SIG-M5 treated with dmso at 0.1 percent for 504 hours (cell line): ENCODE measurements at regions not wholly inside any gene's neighbourhood (a gene's known extent, or its start where the extent isn't known, plus 50 kb on each side); places are given as distances from the start of the nearest gene placed in this dataset.

ENCODE experiments used
- DNase-seq: peaks from one replicate; lab custom pipeline; 2025; ENCODE audit not compliant: unreplicated experiment; lab: John Stamatoyannopoulos, UW

DNA sequence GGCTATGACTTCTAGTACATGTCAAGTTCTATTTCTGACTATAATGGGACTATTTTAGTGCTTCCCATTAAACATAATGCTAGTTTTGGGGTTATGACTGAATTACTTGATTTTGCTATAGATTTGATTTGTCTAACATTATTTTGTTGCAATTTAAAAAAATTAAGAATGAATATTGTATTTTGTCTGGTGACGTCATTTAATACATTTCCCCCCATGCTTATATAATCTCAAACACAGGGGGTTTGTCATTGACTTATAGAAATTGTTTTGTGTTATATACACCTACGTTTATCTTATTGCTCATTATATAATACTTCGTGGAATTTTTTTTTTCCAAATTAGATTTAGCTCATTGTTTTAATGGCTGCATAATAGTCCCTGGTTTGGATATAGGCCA is 270.3 kb upstream of the VLDLR start:
- DNase-seq = no peak

GRCh38 chr9:2354216-2354615 is 267.4 kb upstream of the VLDLR start:
- DNase-seq = no peak

DNA sequence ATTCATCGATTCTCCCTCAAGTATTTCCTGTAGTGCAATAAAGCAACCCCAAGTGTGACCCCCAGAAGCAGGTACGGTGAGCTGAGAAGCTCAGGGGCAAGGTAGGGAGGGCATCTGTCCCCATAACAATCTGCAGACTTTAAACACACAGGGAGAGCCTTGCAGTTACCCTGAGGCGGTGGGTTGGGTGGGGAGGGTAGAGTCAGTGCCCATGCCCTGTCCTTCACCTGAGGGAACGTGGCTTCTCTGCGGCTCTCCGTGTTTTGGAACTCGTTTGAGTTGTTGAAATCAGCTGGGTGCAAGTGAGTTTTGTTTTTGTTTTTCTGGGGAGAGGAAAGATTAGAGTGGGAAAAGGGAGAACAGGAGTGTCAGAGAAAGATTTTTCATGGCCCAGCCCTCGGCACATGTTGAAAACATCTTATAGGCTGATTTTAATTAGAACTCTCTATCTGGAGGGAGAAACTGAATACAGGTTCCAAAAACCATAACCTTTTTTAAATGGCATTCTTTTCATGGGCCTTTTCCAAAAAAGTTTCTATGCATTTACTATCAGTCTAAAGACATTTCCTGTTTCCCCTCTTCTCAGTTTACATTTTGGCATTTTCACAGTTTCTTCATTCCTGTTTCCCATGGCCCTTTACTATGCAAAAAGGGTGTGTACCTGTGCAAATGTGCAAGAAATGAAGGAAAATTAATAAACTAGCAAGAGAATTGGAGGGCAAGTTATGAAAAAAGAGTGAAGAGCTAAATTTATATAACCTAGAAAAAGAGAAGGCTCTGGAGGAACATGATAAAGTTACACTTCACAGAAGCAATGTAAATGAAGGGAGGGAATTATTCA is 266.5 kb upstream of the VLDLR start:
- DNase-seq = no peak

- no peak for DNase-seq
Measured at GRCh38 chr9:2355697-2355983, 265.9 kb upstream of the VLDLR start.

DNA sequence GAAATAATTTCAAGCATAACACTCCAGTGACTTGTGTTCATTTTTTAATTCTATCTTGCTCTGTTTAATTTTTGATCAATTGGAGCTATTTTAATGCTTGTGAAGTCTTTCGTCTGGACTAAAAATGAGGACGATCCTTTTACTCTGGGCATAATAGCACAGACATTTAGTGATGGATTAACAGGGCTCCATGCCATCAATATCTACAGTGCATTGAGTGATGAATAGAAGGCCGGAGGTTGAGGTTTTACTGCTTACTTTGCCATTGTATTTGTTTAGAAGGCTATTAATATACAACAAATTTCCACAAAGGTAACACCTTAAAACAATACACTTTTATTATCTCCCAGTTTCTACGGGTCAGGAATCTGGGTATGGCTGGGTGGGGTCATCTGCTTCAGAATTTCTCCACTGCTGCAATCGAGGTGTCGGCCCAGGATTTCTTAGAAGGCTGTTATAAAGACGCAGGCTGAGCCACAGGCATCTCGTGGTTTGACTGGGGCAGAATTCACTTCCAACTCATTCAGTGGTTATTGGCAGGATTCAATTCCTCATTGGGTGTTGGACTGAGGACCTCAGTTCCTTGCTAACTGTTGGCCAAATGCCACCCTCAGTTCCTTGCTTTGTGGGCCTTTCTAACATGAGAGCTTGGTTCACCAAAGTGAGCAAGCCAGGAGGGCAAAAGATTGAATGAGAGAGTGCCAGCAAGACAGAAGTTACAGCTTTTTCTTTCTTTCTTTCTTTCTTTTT is 265.4 kb upstream of the VLDLR start:
- DNase-seq = no peak

GRCh38 chr9:2359891-2360471 is 261.6 kb upstream of the VLDLR start:
- DNase-seq = no peak

DNA sequence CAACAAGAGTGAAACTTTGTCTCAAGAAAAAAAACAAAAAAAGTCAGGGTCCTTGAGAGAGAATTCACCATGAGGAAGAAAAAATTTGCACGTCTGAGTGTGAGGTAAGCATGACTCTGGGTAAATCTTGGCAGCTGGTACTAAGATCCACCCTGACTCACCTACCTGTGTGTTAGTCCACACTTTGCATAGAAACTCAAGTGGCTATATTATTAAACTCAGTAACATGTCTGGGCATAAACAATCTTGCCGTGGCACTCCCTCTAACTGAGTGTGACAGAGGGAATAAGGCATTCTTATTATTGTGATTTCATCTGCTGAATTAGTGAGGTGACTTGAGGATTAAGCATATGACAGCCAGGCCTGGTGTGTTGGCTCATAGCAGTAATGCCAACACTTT is 259.4 kb upstream of the VLDLR start:
- no peak for DNase-seq

GRCh38 chr9:2363138-2363745 is 258.3 kb upstream of the VLDLR start:
- no peak for DNase-seq

GRCh38 chr9:2363781-2364180 is 257.8 kb upstream of the VLDLR start:
- DNase-seq = no peak

DNA sequence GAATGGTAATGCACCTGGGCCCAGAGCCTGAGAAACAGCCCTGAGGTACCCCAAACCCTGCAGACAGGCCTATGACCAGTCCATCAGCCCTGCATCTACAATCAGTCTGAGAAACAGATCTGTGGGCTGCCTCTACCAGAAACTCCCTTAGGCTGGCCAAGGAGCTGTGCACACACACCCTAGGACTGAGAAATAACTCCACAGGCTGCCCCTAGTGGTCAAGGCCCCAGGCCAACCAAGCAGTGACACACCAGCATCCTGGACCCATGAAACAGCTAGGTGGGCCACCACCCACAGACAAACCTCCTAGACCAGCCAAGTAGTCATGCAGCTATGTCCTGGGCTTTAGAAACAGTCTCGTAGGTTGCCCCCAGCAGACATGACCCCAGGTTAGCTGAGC is 253.6 kb upstream of the VLDLR start:
- DNase-seq = peak; percentile 3

DNA sequence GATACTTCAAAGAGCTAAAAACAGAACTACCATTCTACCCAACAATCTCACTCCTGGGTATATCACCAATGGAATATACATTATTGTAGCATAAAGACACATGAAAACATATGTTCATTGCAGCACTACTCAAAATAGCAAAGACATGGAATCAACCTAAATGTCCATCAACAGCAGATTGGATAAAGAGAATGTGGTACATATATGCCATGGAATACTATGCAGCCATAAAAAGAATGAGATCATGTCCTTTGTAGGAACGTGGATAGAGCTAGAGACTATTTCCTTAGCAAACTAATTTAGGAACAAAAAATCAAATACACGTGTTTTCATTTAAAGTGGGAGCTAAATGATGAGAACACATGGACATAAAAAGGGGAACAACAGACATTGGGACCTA is 247.9 kb upstream of the VLDLR start:
- no peak for DNase-seq

DNA sequence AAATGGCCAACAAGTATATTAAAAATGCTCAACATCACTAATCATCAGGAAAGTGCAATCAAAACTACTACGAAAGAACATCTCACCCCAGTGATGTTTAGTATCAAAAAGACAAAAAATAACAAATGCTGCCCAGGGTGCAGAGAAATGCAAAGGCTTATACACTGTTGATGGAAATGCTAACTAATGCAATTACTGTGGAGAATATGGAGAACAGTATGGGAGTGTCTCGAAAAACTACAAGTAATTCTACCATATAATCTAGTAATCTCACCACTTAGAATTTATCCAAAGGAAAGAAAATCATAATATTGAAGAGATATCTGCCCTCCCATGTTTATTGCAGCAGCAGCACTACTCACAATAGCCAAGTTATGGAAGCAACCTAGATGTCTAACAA is 246.5 kb upstream of the VLDLR start:
- no peak for DNase-seq

- DNase-seq = no peak
Measured at GRCh38 chr9:2377117-2377516, 244.5 kb upstream of the VLDLR start.

DNA sequence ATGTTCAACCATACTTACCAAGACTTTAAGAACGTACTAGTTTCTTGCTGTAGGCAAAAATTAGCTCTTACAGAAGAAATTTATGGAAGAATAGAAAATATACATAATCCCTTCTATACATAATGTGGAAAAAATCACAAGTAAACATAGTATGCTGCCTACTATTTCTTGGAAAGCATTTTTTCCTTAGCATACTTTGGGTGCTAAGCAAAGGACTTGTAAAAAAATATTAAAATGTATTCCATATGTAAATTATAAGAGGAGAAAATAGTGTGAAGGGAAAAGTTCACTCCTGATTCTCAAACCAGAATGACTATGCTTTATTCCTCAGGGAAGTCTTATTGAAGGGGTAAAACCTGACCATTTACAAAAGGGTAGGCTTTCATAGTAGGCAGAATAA is 243.8 kb upstream of the VLDLR start:
- DNase-seq = no peak

GRCh38 chr9:2378266-2378665 is 243.3 kb upstream of the VLDLR start:
- no peak for DNase-seq

DNA sequence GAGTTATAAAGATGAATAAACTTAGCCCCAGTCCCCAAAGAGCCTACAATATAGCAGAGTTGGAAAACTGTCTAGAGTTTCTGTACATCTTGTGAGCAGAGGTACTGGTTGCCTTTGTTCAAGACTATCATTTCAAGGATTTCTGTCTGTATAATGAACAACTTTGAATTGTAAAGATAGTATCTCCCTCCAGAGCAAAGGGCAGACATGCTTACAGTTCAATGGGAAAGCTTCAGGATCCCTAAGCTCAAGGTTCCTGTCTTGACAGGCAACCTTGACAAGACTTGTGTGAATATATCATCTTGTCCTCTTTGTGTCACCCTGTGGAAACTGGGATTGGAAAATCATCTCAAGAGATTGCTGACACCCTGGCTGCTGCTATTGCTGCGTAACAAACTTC is 242.8 kb upstream of the VLDLR start:
- no peak for DNase-seq

GRCh38 chr9:2384741-2385140 is 236.8 kb upstream of the VLDLR start:
- no peak for DNase-seq

- DNase-seq = no peak
Measured at GRCh38 chr9:2385746-2386145, 235.8 kb upstream of the VLDLR start.

GRCh38 chr9:2386566-2386965 is 235.0 kb upstream of the VLDLR start:
- no peak for DNase-seq

DNA sequence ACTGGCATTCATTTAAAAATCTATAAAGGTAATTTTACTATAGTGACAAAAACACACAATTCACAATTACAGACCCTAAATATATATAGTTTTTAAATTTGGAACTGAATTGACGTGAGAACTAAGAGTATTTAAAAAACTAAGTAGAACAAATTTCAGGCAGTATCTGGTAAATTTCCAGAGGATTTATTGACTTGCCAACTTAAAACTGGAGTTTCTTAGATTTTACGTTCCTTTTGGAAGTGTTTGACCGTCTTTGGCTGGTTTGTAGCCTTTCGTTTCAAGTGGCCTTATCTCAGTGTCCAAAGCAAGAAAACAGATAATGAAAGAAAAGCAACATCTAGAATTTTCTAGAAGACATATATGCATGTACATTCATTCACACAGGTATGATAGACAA is 234.4 kb upstream of the VLDLR start:
- DNase-seq = no peak

DNA sequence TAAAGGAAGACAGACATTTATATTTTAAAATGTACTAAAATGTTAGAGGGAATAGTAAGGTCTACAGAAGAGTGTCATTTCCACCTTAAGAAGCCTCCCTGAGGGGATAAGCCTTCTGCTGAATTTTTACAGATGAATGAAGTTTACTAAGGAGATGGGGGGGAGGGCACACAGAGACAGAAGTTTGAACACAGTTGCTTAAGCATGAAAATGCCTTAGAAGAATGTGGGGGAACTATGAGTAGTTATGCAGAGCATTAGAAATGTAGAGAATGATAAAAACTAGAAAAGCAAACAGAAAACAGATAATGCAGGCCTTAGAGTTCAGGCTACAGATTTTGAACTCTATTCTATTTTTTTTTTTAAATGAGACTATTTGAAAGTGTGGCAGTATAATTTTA is 232.2 kb upstream of the VLDLR start:
- DNase-seq = no peak

GRCh38 chr9:2390028-2390427 is 231.6 kb upstream of the VLDLR start:
- no peak for DNase-seq
